SU-DHL-6 (cell line): ENCODE measurements at regions not wholly inside any gene's neighbourhood (a gene's known extent, or its start where the extent isn't known, plus 50 kb on each side); places are given as distances from the start of the nearest gene placed in this dataset.

Experiments
- H2AFZ ChIP-seq: fragments of 200-600 bp; sonication (generic); 2 replicates; pipeline ENCODE4 v1.6.1; 2014; ENCODE audit warnings: low read depth, mild to moderate bottlenecking, moderate library complexity, mixed read lengths, antibody characterized with exemption, low read length; ENCODE audit not compliant: severe bottlenecking
- H3F3A ChIP-seq: fragments of 200-600 bp; shearing (Covaris generic); 2 replicates; pipeline ENCODE4 v1.6.0; 2016; ENCODE audit warnings: antibody characterized with exemption, mild to moderate bottlenecking; ENCODE audit not compliant: insufficient read depth
- H3K27ac ChIP-seq: fragments of 200-600 bp; sonication (generic); 2 replicates; pipeline ENCODE4 v1.5.1; 2016; ENCODE audit warnings: low read depth, mild to moderate bottlenecking, low read length, moderate library complexity, mixed read lengths
- H3K27me3 ChIP-seq: fragments of 200-600 bp; sonication (generic), shearing (Covaris generic); 2 replicates; pipeline ENCODE4 v1.6.0; 2014; ENCODE audit warnings: mild to moderate bottlenecking, low read length
- H3K36me3 ChIP-seq: fragments of 200-600 bp; sonication (generic); 2 replicates; pipeline ENCODE4 v1.6.1; 2014; ENCODE audit warnings: mild to moderate bottlenecking, low read length, mixed read lengths
- H3K4me2 ChIP-seq: fragments of 300-600, 200-600 bp; shearing (Covaris generic), sonication (generic); 2 replicates; pipeline ENCODE4 v1.6.0; 2014; ENCODE audit warnings: low read length, low read depth, mild to moderate bottlenecking; ENCODE audit not compliant: poor library complexity, severe bottlenecking
- H3K4me3 ChIP-seq: fragments of 200-600 bp; sonication (generic); 2 replicates; pipeline ENCODE4 v1.5.1; 2014; ENCODE audit warnings: antibody characterized with exemption, low read length, mild to moderate bottlenecking, mixed read lengths; ENCODE audit not compliant: insufficient read depth, poor library complexity, severe bottlenecking
- H3K79me2 ChIP-seq: fragments of 200-600 bp; sonication (generic); 2 replicates; pipeline ENCODE4 v1.6.1; 2014; ENCODE audit warnings: mild to moderate bottlenecking, low read length, moderate library complexity; ENCODE audit not compliant: insufficient read depth
- H3K9ac ChIP-seq: fragments of 200-600 bp; sonication (generic); 2 replicates; pipeline ENCODE4 v1.7.0; 2014; ENCODE audit warnings: mild to moderate bottlenecking, low read length
- H3K9me2 ChIP-seq: fragments of 200-600 bp; sonication (generic); replicated peaks from 2 replicates; pipeline ENCODE4 v1.6.1; 2014; ENCODE audit warnings: low read length; ENCODE audit not compliant: insufficient read depth
- H3K9me3 ChIP-seq: fragments of 200-600 bp; sonication (generic); 2 replicates; pipeline ENCODE4 v1.6.1; 2014; ENCODE audit warnings: low read length, mixed read lengths; ENCODE audit not compliant: insufficient read depth
- H4K20me1 ChIP-seq: fragments of 200-600 bp; sonication (generic); 2 replicates; pipeline ENCODE4 v1.6.1; 2014; ENCODE audit warnings: low read depth, mild to moderate bottlenecking, antibody characterized with exemption, low read length, moderate library complexity, mixed read lengths
- CTCF ChIP-seq: fragments of 200-600 bp; sonication (generic); IDR thresholded peaks from one replicate; pipeline ENCODE4 v1.5.1; 2017; ENCODE audit warnings: antibody characterized with exemption, mild to moderate bottlenecking, low read length, moderate library complexity; ENCODE audit not compliant: insufficient read depth, poor library complexity, severe bottlenecking
- EZH2phosphoT487 ChIP-seq: fragments of 200-600 bp; sonication (generic), shearing (Covaris generic); conservative IDR thresholded peaks from 2 replicates; pipeline ENCODE4 v1.6.1; 2018; ENCODE audit warnings: mild to moderate bottlenecking, antibody characterized with exemption, low read length, moderate library complexity, mixed read lengths

- Histone ChIP-seq H3K36me3 (no peaks in the 10 kb centered on the region), H4K20me1 (no peaks in the 10 kb centered on the region), H3K9me3 (no peaks in the 10 kb centered on the region), H3K27me3 (no peaks in the 10 kb centered on the region), H3K27ac (no peak overlapping the region), H3K4me3 (no peak overlapping the region), H3K4me2 (no peak overlapping the region), H2AFZ (no peak overlapping the region), H3K79me2 (no peaks in the 10 kb centered on the region), H3K9me2 (no peaks in the 10 kb centered on the region), H3K9ac (no peak overlapping the region), H3F3A (no peaks in the 10 kb centered on the region)
- no peak for TF ChIP-seq EZH2phosphoT487
- no peak for TF ChIP-seq CTCF
Observed at GRCh38 chr13:104875038-104875754, 1660.3 kb downstream of the EFNB2 start.

- TF ChIP-seq EZH2phosphoT487 = no peak
- no peak for TF ChIP-seq CTCF
- H4K20me1 ChIP-seq = no peaks in the 10 kb centered on the region
- H3K27ac ChIP-seq = no peak overlapping the region
- no peak overlapping the region for H2AFZ ChIP-seq
- H3K79me2 ChIP-seq = no peaks in the 10 kb centered on the region
- no peaks in the 10 kb centered on the region for H3K9me2 ChIP-seq
- no peaks in the 10 kb centered on the region for H3K27me3 ChIP-seq
- H3K4me3 ChIP-seq = no peak overlapping the region
- H3K4me2 ChIP-seq = no peak overlapping the region
- H3K36me3 ChIP-seq = no peaks in the 10 kb centered on the region
- no peaks in the 10 kb centered on the region for H3F3A ChIP-seq
- H3K9me3 ChIP-seq = no peaks in the 10 kb centered on the region
- no peak overlapping the region for H3K9ac ChIP-seq
Observed at GRCh38 chr13:104872153-104872552, 1663.3 kb downstream of the EFNB2 start.

GRCh38 chr13:104871456-104871855, 1664.0 kb downstream of the EFNB2 start:
- H3K36me3 ChIP-seq = no peaks in the 10 kb centered on the region
- no peaks in the 10 kb centered on the region for H3K9me2 ChIP-seq
- no peaks in the 10 kb centered on the region for H3K27me3 ChIP-seq
- TF ChIP-seq EZH2phosphoT487 (no peak), CTCF (no peak)
- no peaks in the 10 kb centered on the region for H4K20me1 ChIP-seq
- no peaks in the 10 kb centered on the region for H3F3A ChIP-seq
- H3K4me2 ChIP-seq = no peak overlapping the region
- H3K79me2 ChIP-seq = no peaks in the 10 kb centered on the region
- no peak overlapping the region for H3K27ac ChIP-seq
- no peak overlapping the region for H3K4me3 ChIP-seq
- H2AFZ ChIP-seq = no peak overlapping the region
- H3K9me3 ChIP-seq = no peaks in the 10 kb centered on the region
- no peak overlapping the region for H3K9ac ChIP-seq
